ENCODE measurements at regions not wholly inside any gene's neighbourhood (a gene's known extent, or its start where the extent isn't known, plus 50 kb on each side); places are given as distances from the start of the nearest gene placed in this dataset.

GRCh38 chr9:103530934-103531333 lies 535.8 kb downstream of the CYLC2 start:
- no peak for DNase-seq (ENCODE audit: extremely low spot score, unreplicated experiment)
- Mint-ChIP-seq H3K4me3 (ENCODE audit: unreplicated experiment) (no peak overlapping the region), H3K4me1 (ENCODE audit: unreplicated experiment) (no peaks in the 10 kb centered on the region), H3K27ac (ENCODE audit: unreplicated experiment) (no peak overlapping the region), H3K9me3 (ENCODE audit: unreplicated experiment) (peaks cover 9% of the 10 kb centered on the region), H3K36me3 (ENCODE audit: unreplicated experiment) (no peaks in the 10 kb centered on the region), H3K27me3 (ENCODE audit: unreplicated experiment) (no peaks in the 10 kb centered on the region)
- no peak for TF ChIP-seq CTCF (IDR thresholded peaks at IDR 0.05)

- no peak for TF ChIP-seq CTCF (IDR thresholded peaks at IDR 0.05)
- no peaks in the 10 kb centered on the region for H3K36me3 Mint-ChIP-seq (ENCODE audit: unreplicated experiment)
- H3K4me1 Mint-ChIP-seq (ENCODE audit: unreplicated experiment), result no peaks in the 10 kb centered on the region
- H3K27me3 Mint-ChIP-seq (ENCODE audit: unreplicated experiment), result no peaks in the 10 kb centered on the region
- no peak for DNase-seq (ENCODE audit: extremely low spot score, unreplicated experiment)
- no peak overlapping the region for H3K4me3 Mint-ChIP-seq (ENCODE audit: unreplicated experiment)
- peaks cover 21% of the 10 kb centered on the region for H3K9me3 Mint-ChIP-seq (ENCODE audit: unreplicated experiment)
- H3K27ac Mint-ChIP-seq (ENCODE audit: unreplicated experiment), result no peak overlapping the region
These were observed 538.2 kb downstream of the CYLC2 start for GRCh38 chr9:103533318-103533717.

GRCh38 chr9:103537426-103537825 lies 542.3 kb downstream of the CYLC2 start:
- H3K27me3 Mint-ChIP-seq (ENCODE audit: unreplicated experiment), result no peaks in the 10 kb centered on the region
- no peaks in the 10 kb centered on the region for H3K36me3 Mint-ChIP-seq (ENCODE audit: unreplicated experiment)
- H3K4me1 Mint-ChIP-seq (ENCODE audit: unreplicated experiment), result no peaks in the 10 kb centered on the region
- DNase-seq (ENCODE audit: extremely low spot score, unreplicated experiment), result no peak
- no peak overlapping the region for H3K4me3 Mint-ChIP-seq (ENCODE audit: unreplicated experiment)
- no peak for TF ChIP-seq CTCF (IDR thresholded peaks at IDR 0.05)
- H3K9me3 Mint-ChIP-seq (ENCODE audit: unreplicated experiment), result peaks cover 26% of the 10 kb centered on the region
- H3K27ac Mint-ChIP-seq (ENCODE audit: unreplicated experiment), result no peak overlapping the region

- Mint-ChIP-seq H3K9me3 (ENCODE audit: unreplicated experiment) (no peaks in the 10 kb centered on the region), H3K4me3 (ENCODE audit: unreplicated experiment) (no peak overlapping the region), H3K36me3 (ENCODE audit: unreplicated experiment) (no peaks in the 10 kb centered on the region), H3K27ac (ENCODE audit: unreplicated experiment) (no peak overlapping the region), H3K4me1 (ENCODE audit: unreplicated experiment) (no peaks in the 10 kb centered on the region), H3K27me3 (ENCODE audit: unreplicated experiment) (no peaks in the 10 kb centered on the region)
- DNase-seq (ENCODE audit: extremely low spot score, unreplicated experiment), result no peak
- no peak for TF ChIP-seq CTCF (IDR thresholded peaks at IDR 0.05)
These were observed 548.8 kb upstream of the SMC2 start for GRCh38 chr9:103545260-103545659.

- H3K36me3 Mint-ChIP-seq (ENCODE audit: unreplicated experiment), result no peaks in the 10 kb centered on the region
- H3K4me1 Mint-ChIP-seq (ENCODE audit: unreplicated experiment), result no peaks in the 10 kb centered on the region
- no peak overlapping the region for H3K27ac Mint-ChIP-seq (ENCODE audit: unreplicated experiment)
- H3K4me3 Mint-ChIP-seq (ENCODE audit: unreplicated experiment), result no peak overlapping the region
- no peaks in the 10 kb centered on the region for H3K27me3 Mint-ChIP-seq (ENCODE audit: unreplicated experiment)
- H3K9me3 Mint-ChIP-seq (ENCODE audit: unreplicated experiment), result peaks cover 16% of the 10 kb centered on the region
- no peak for DNase-seq (ENCODE audit: extremely low spot score, unreplicated experiment)
- TF ChIP-seq CTCF (IDR thresholded peaks at IDR 0.05), result no peak
These were observed 541.4 kb upstream of the SMC2 start for GRCh38 chr9:103552712-103553111.
